Esophagus muscularis mucosa (tissue), 4 donors: ENCODE measurements at regions not wholly inside any gene's neighbourhood (a gene's known extent, or its start where the extent isn't known, plus 50 kb on each side); places are given as distances from the start of the nearest gene placed in this dataset.

ENCODE experiments used
- DNase-seq: peaks from one replicate; pipeline ENCODE4 v3.0.0-alpha.2; 2017; ENCODE audit errors: extremely low spot score
- H3K27ac ChIP-seq, 4 donors: fragments of 200-600 bp; sonication (generic); replicated peaks in 1 of 4; 1 replicate in 3 of 4; 2 replicates in 1 of 4; pipeline ENCODE4 v1.5.1; 2016 to 2019; ENCODE audit warnings: mild to moderate bottlenecking in 1 of 4
- H3K27me3 ChIP-seq, 4 donors: fragments of 200-600 bp; sonication (generic); one replicate each; pipeline versions ENCODE4 v1.5.1 to v1.6.0; 2016 to 2019
- H3K36me3 ChIP-seq, 4 donors: fragments of 200-600 bp; sonication (generic); one replicate each; pipeline ENCODE4 v1.5.1; 2016 to 2019
- H3K4me1 ChIP-seq, 4 donors: fragments of 200-600 bp; sonication (generic); one replicate each; pipeline ENCODE4 v1.5.1; 2016 to 2019
- H3K4me3 ChIP-seq, 4 donors: fragments of 200-600 bp; sonication (generic); 1 replicate in 2 of 4; 2 replicates in 2 of 4; pipeline ENCODE4 v1.5.1; 2016 to 2019; ENCODE audit warnings: mild to moderate bottlenecking in 4 of 4, moderate library complexity in 1 of 4
- H3K9me3 ChIP-seq, 4 donors: fragments of 200-600 bp; sonication (generic); 1 replicate in 3 of 4; 2 replicates in 1 of 4; pipeline ENCODE4 v1.5.1; 2016 to 2019
- CTCF ChIP-seq, 3 experiments: fragments of 200-600 bp in 2 of 3; fragments of 450-650 bp in 1 of 3; sonication (generic) in 2 of 3; IDR thresholded peaks; one replicate each; pipeline ENCODE4 v1.5.1; 2017 to 2019; ENCODE audit warnings: antibody characterized with exemption in 3 of 3, mild to moderate bottlenecking in 2 of 3, moderate library complexity in 1 of 3
- EP300 ChIP-seq: sonication (generic); formaldehyde crosslinking; IDR thresholded peaks from one replicate; pipeline ENCODE4 v1.6.1; 2017; ENCODE audit warnings: antibody characterized with exemption
- POLR2A ChIP-seq: fragments of 450-650 bp; IDR thresholded peaks from one replicate; pipeline ENCODE4 v1.6.1; 2017; ENCODE audit warnings: antibody characterized with exemption, moderate library complexity, mild to moderate bottlenecking, low read depth
- POLR2AphosphoS5 ChIP-seq, 2 donors: sonication (generic); formaldehyde crosslinking; IDR thresholded peaks; one replicate each; pipeline ENCODE4 v1.6.1; 2017; ENCODE audit warnings: antibody characterized with exemption in 2 of 2
- WGBS: methylation state at CpG from one replicate; pipeline ENCODE4 v1.1.5; 2018; 5-methylcytosine and 5-hydroxymethylcytosine counted together
- intact Hi-C: fragments of 100-400 bp; cut with DNase I; formaldehyde crosslinking; loops from one replicate; pipeline ENCODE4 v1.15.1; 2023

GRCh38 chr6:77074037-77074713 lies 389.1 kb downstream of the HTR1B start:
- no peaks in the 10 kb centered on the region for H3K27me3 ChIP-seq
- WGBS: 73% methylated on average over 7 of the region's 7 CpGs
- no peaks in the 10 kb centered on the region for H3K36me3 ChIP-seq

GRCh38 chr6:77073410-77073760 lies 389.9 kb downstream of the HTR1B start:
- DNase-seq: no peak
- H3K4me3 ChIP-seq: no peak overlapping the region
- 81% methylated on average over 1 of the region's 1 CpG for WGBS
- TF ChIP-seq POLR2AphosphoS5 (IDR thresholded peaks at IDR 0.05): no peak
- TF ChIP-seq CTCF (IDR thresholded peaks at IDR 0.05): no peak
- TF ChIP-seq POLR2A: no peak
- TF ChIP-seq EP300: no peak
- intact Hi-C loops: no loop called here
- H3K36me3 ChIP-seq: no peaks in the 10 kb centered on the region
- H3K27ac ChIP-seq: no peak overlapping the region
- H3K27me3 ChIP-seq: no peaks in the 10 kb centered on the region
- H3K4me1 ChIP-seq: peaks cover 0 to 10% (median 0%) of the 10 kb centered on the region in 4 donors
- no peaks in the 10 kb centered on the region for H3K9me3 ChIP-seq

More at GRCh38 chr6:77074037-77074713, 389.1 kb downstream of the HTR1B start:
- H3K4me3 ChIP-seq: no peak overlapping the region
- no peak overlapping the region for H3K27ac ChIP-seq
- intact Hi-C loops: no loop called here
- no peaks in the 10 kb centered on the region for H3K9me3 ChIP-seq
- DNase-seq: no peak
- TF ChIP-seq EP300: no peak
- TF ChIP-seq POLR2AphosphoS5 (IDR thresholded peaks at IDR 0.05): no peak
- no peak for TF ChIP-seq CTCF (IDR thresholded peaks at IDR 0.05)
- no peak for TF ChIP-seq POLR2A
- peaks cover 0 to 10% (median 0%) of the 10 kb centered on the region in 4 donors for H3K4me1 ChIP-seq

- peaks cover 0 to 10% (median 0%) of the 10 kb centered on the region in 4 donors for H3K4me1 ChIP-seq
- TF ChIP-seq POLR2AphosphoS5 (IDR thresholded peaks at IDR 0.05) (no peak), EP300 (no peak), POLR2A (no peak), CTCF (IDR thresholded peaks at IDR 0.05) (no peak)
- no peaks in the 10 kb centered on the region for H3K9me3 ChIP-seq
- H3K36me3 ChIP-seq: no peaks in the 10 kb centered on the region
- H3K27me3 ChIP-seq: no peaks in the 10 kb centered on the region
- no peak overlapping the region for H3K27ac ChIP-seq
- H3K4me3 ChIP-seq: no peak overlapping the region
- WGBS: 88% methylated on average over 4 of the region's 4 CpGs
- no peak for DNase-seq
- intact Hi-C loops: no loop called here
Measured at GRCh38 chr6:77072694-77073409, 390.4 kb downstream of the HTR1B start.

GRCh38 chr6:77063494-77063893 lies 399.8 kb downstream of the HTR1B start:
- Histone ChIP-seq H3K9me3 (no peaks in the 10 kb centered on the region), H3K27me3 (no peaks in the 10 kb centered on the region), H3K36me3 (no peaks in the 10 kb centered on the region), H3K4me1 (no peaks in the 10 kb centered on the region), H3K27ac (no peak overlapping the region), H3K4me3 (no peak overlapping the region)
- WGBS: 93% methylated on average over 3 of the region's 4 CpGs
- intact Hi-C loops: no loop called here
- no peak for TF ChIP-seq CTCF (IDR thresholded peaks at IDR 0.05)
- TF ChIP-seq POLR2AphosphoS5 (IDR thresholded peaks at IDR 0.05): no peak
- no peak for TF ChIP-seq EP300
- TF ChIP-seq POLR2A: no peak
- no peak for DNase-seq
